ENCODE measurements at regions not wholly inside any gene's neighbourhood (a gene's known extent, or its start where the extent isn't known, plus 50 kb on each side); places are given as distances from the start of the nearest gene placed in this dataset.

- TF ChIP-seq YY2 (tag by site-specific recombination; IDR thresholded peaks at IDR 0.05), result no peak
Measured at GRCh38 chr1:222979561-222979960, 163.5 kb downstream of the TLR5 start (continued).

- TF ChIP-seq ZNF501 (tag by site-specific recombination; IDR thresholded peaks at IDR 0.05) (no peak), ZNF404 (tag by site-specific recombination; IDR thresholded peaks at IDR 0.05) (no peak), EGR2 (tag by site-specific recombination; IDR thresholded peaks at IDR 0.05; ENCODE audit: low read depth) (no peak), ZBTB11 (tag by site-specific recombination; conservative IDR thresholded peaks at IDR 0.05; ENCODE audit: low read depth) (no peak), ELK4 (IDR thresholded peaks at IDR 0.05; ENCODE audit: borderline replicate concordance, low read depth, low read length) (no peak), ZNF561 (tag by site-specific recombination; IDR thresholded peaks at IDR 0.05; ENCODE audit: borderline replicate concordance) (no peak), ZNF16 (tag by site-specific recombination; IDR thresholded peaks at IDR 0.05; ENCODE audit: low read depth) (no peak), GLI4 (tag by site-specific recombination; IDR thresholded peaks at IDR 0.05) (no peak), ZNF701 (tag by site-specific recombination; IDR thresholded peaks at IDR 0.05) (no peak), ZNF354C (tag by site-specific recombination; IDR thresholded peaks at IDR 0.05; ENCODE audit: borderline replicate concordance, low read depth) (no peak), ZNF645 (tag by site-specific recombination; IDR thresholded peaks at IDR 0.05) (no peak)
- Histone ChIP-seq H3K4me3 (ENCODE audit: low read depth, low read length) (no peak overlapping the region), H3K4me1 (ENCODE audit: control insufficient read depth, insufficient read depth, low read length) (0 out of 2 replicates have a peak, but pooled peaks cover 4% of the 10 kb centered on the region), H3K36me3 (ENCODE audit: control insufficient read depth in 2 of 2, insufficient read depth in 1 of 2, low read length in 2 of 2) (no peaks in the 10 kb centered on the region), H3K27ac (ENCODE audit: extremely low read depth, low read depth, low read length) (no peak overlapping the region), H3K9me3 (ENCODE audit: control insufficient read depth, insufficient read depth, low read depth, low read length) (no peaks in the 10 kb centered on the region)
- ChIA-PET CTCF (interaction anchor here (1.2 kb wide), 1 partner anchor 522 kb away, joined by 6 read pairs; no protein-coding TSS in a partner anchor), POLR2A (no interaction called here)
Measured at GRCh38 chr1:222987674-222988076, 155.4 kb downstream of the TLR5 start.

GRCh38 chr1:222989443-222989842 is 153.6 kb downstream of the TLR5 start:
- Histone ChIP-seq H3K36me3 (ENCODE audit: control insufficient read depth in 2 of 2, insufficient read depth in 1 of 2, low read length in 2 of 2) (no peaks in the 10 kb centered on the region), H3K4me1 (ENCODE audit: control insufficient read depth, insufficient read depth, low read length) (0 out of 2 replicates have a peak, but pooled peaks cover 4% of the 10 kb centered on the region), H3K4me3 (ENCODE audit: low read depth, low read length) (no peak overlapping the region), H3K9me3 (ENCODE audit: control insufficient read depth, insufficient read depth, low read depth, low read length) (no peaks in the 10 kb centered on the region), H3K27ac (ENCODE audit: extremely low read depth, low read depth, low read length) (no peak overlapping the region)
- ChIA-PET CTCF (no interaction called here), POLR2A (no interaction called here)
- TF ChIP-seq KLF16 (tag by site-specific recombination; IDR thresholded peaks at IDR 0.05) (no peak), ZNF768 (tag by site-specific recombination; IDR thresholded peaks at IDR 0.05) (no peak), BCL11A (tag by site-specific recombination; IDR thresholded peaks at IDR 0.05; ENCODE audit: low read depth) (no peak), ZNF785 (tag by site-specific recombination; IDR thresholded peaks at IDR 0.05) (no peak), ZNF561 (tag by site-specific recombination; IDR thresholded peaks at IDR 0.05; ENCODE audit: borderline replicate concordance) (no peak), ZNF555 (tag by site-specific recombination; conservative IDR thresholded peaks at IDR 0.05) (no peak), ATF2 (tag by site-specific recombination; IDR thresholded peaks at IDR 0.05; ENCODE audit: low read depth) (no peak), ZNF791 (tag by site-specific recombination; IDR thresholded peaks at IDR 0.05) (no peak), ZBTB20 (tag by site-specific recombination; IDR thresholded peaks at IDR 0.05) (no peak), SCRT1 (tag by site-specific recombination; IDR thresholded peaks at IDR 0.05; ENCODE audit: borderline replicate concordance) (no peak), ZNF830 (tag by site-specific recombination; IDR thresholded peaks at IDR 0.05; ENCODE audit: low read depth) (no peak), ZNF174 (tag by site-specific recombination; IDR thresholded peaks at IDR 0.05) (no peak), ZNF211 (tag by site-specific recombination; IDR thresholded peaks at IDR 0.05; ENCODE audit: low read depth) (no peak)
